C4-2B (cell line): ENCODE measurements at regions not wholly inside any gene's neighbourhood (a gene's known extent, or its start where the extent isn't known, plus 50 kb on each side); places are given as distances from the start of the nearest gene placed in this dataset.

Source experiments
- CTCF ChIP-seq: fragments of 450-650 bp; conservative IDR thresholded peaks from 2 replicates; pipeline ENCODE4 v1.5.1; 2017; ENCODE audit warnings: mild to moderate bottlenecking
- ZFX ChIP-seq: fragments of 450-650 bp; IDR thresholded peaks from 2 replicates; pipeline ENCODE4 v1.6.1; 2017

GRCh38 chr2:56960581-56960980, 776.8 kb downstream of the CCDC85A start:
- no peak for TF ChIP-seq CTCF
- no peak for TF ChIP-seq ZFX
